NB4 (cell line): ENCODE measurements at regions not wholly inside any gene's neighbourhood (a gene's known extent, or its start where the extent isn't known, plus 50 kb on each side); places are given as distances from the start of the nearest gene placed in this dataset.

Experiments
- DNase-seq: peaks from one replicate; pipeline ENCODE4 v3.0.0; 2010; ENCODE audit warnings: low read depth
- H3K4me3 ChIP-seq: one replicate; pipeline ENCODE4 v1.5.1; 2011; ENCODE audit warnings: mild to moderate bottlenecking, low read depth, low read length, moderate library complexity
- MYC ChIP-seq: IDR thresholded peaks from 2 replicates; pipeline ENCODE4 v1.6.1; 2011; ENCODE audit warnings: low read depth, low read length
- POLR2A ChIP-seq: IDR thresholded peaks from 2 replicates; pipeline ENCODE4 v1.6.1; 2011; ENCODE audit warnings: mild to moderate bottlenecking; ENCODE audit not compliant: insufficient read length; ENCODE audit errors: extremely low read depth
- TF ChIP-seq, protein P1 (sequence below): IDR thresholded peaks from one replicate; pipeline ENCODE4 v1.5.1; 2012; ENCODE audit warnings: low read depth, low read length
- TF ChIP-seq, protein P2 (sequence below): IDR thresholded peaks from 2 replicates; pipeline ENCODE4 v1.6.1; 2011; ENCODE audit warnings: low read depth, low read length

- TF ChIP-seq, protein P1, sequence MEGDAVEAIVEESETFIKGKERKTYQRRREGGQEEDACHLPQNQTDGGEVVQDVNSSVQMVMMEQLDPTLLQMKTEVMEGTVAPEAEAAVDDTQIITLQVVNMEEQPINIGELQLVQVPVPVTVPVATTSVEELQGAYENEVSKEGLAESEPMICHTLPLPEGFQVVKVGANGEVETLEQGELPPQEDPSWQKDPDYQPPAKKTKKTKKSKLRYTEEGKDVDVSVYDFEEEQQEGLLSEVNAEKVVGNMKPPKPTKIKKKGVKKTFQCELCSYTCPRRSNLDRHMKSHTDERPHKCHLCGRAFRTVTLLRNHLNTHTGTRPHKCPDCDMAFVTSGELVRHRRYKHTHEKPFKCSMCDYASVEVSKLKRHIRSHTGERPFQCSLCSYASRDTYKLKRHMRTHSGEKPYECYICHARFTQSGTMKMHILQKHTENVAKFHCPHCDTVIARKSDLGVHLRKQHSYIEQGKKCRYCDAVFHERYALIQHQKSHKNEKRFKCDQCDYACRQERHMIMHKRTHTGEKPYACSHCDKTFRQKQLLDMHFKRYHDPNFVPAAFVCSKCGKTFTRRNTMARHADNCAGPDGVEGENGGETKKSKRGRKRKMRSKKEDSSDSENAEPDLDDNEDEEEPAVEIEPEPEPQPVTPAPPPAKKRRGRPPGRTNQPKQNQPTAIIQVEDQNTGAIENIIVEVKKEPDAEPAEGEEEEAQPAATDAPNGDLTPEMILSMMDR, result no peak
- TF ChIP-seq MYC (no peak), POLR2A (no peak)
- TF ChIP-seq, protein P2, sequence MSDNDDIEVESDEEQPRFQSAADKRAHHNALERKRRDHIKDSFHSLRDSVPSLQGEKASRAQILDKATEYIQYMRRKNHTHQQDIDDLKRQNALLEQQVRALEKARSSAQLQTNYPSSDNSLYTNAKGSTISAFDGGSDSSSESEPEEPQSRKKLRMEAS, result no peak
- no peak overlapping the region for H3K4me3 ChIP-seq
- no peak for DNase-seq
Measured at GRCh38 chr5:4883360-4883759, 256.8 kb upstream of the ADAMTS16 start.

- no peak for DNase-seq
- H3K4me3 ChIP-seq, result no peak overlapping the region
- no peak for TF ChIP-seq POLR2A
- TF ChIP-seq, protein P2, result no peak
- TF ChIP-seq, protein P1, result no peak
Measured at GRCh38 chr5:4893063-4893744, 246.9 kb upstream of the ADAMTS16 start.

DNA sequence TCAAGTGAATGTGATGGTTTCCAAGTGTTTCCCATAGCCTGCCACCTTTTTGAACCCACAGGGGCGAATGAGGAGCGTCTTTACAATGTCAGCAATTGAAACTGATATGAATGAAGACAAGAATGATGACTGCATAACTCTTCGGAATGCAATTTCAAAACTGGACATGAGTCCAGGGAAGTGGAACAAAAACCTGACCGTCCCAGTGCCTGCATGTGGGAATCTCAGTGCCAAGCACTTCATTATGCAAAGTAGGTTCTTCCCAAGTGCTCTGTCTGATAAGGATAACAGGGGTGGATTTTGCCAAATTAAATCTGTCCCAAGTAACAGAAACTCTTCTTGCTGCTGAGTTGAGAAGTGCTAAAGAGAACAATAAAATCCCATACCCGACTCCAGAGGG, 243.8 kb upstream of the ADAMTS16 start:
- H3K4me3 ChIP-seq, result no peak overlapping the region
- no peak for DNase-seq
- TF ChIP-seq, protein P1, result no peak
- TF ChIP-seq POLR2A (no peak), MYC (no peak)
- TF ChIP-seq, protein P2, result no peak

- TF ChIP-seq, protein P2, result no peak
- no peak overlapping the region for H3K4me3 ChIP-seq
- DNase-seq, result no peak
Measured at GRCh38 chr5:4901305-4901811, 238.8 kb upstream of the ADAMTS16 start.

DNA sequence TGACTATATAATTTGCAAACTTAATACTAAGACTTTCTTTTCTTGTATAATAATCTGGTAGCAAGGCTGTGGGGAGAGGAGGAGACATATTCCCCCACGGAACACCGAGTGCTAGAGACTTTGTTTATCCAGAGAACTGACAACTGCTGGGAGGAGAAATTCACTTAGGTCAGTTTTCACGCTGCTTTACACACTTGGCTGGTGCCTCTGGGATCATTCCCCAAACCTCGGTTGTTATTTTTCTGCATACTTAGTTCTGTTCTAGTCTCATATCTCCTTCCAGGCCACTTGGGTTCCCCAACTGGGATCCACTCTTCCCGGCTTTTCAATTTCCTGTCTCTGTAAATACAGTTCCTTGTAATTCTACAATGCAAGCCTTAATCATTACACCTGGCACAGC, 238.2 kb upstream of the ADAMTS16 start:
- TF ChIP-seq, protein P1, result no peak
- TF ChIP-seq POLR2A (no peak), MYC (no peak)
- TF ChIP-seq, protein P2, result no peak
- DNase-seq, result no peak
- no peak overlapping the region for H3K4me3 ChIP-seq

- no peak for DNase-seq
- no peak overlapping the region for H3K4me3 ChIP-seq
- TF ChIP-seq, protein P2, result no peak
- TF ChIP-seq, protein P1, result no peak
- TF ChIP-seq POLR2A (no peak), MYC (no peak)
Measured at GRCh38 chr5:4905674-4906520, 234.2 kb upstream of the ADAMTS16 start.
